Subcutaneous abdominal adipose tissue (tissue), 5 donors: ENCODE measurements at regions not wholly inside any gene's neighbourhood (a gene's known extent, or its start where the extent isn't known, plus 50 kb on each side); places are given as distances from the start of the nearest gene placed in this dataset.

ENCODE experiments used
- H3K27ac ChIP-seq: one replicate; pipeline ENCODE4 v1.7.0; 2013; ENCODE audit warnings: low read depth, mild to moderate bottlenecking, inconsistent platforms, low read length, moderate library complexity
- H3K27me3 ChIP-seq, 5 donors: one replicate each; pipeline ENCODE4 v1.7.0; 2013; ENCODE audit warnings: low read length in 5 of 5, inconsistent platforms in 1 of 5; ENCODE audit not compliant: control insufficient read depth in 5 of 5, insufficient read depth in 4 of 5
- H3K36me3 ChIP-seq, 5 donors: one replicate each; pipeline ENCODE4 v1.7.0; 2013; ENCODE audit warnings: low read length in 5 of 5; ENCODE audit not compliant: control insufficient read depth in 5 of 5, insufficient read depth in 5 of 5
- H3K4me1 ChIP-seq, 5 donors: one replicate each; pipeline ENCODE4 v1.7.0; 2013; ENCODE audit warnings: low read length in 5 of 5, mild to moderate bottlenecking in 3 of 5, moderate library complexity in 1 of 5; ENCODE audit not compliant: control insufficient read depth in 5 of 5, insufficient read depth in 5 of 5
- H3K4me3 ChIP-seq, 5 donors: one replicate each; pipeline ENCODE4 v1.7.0; 2013; ENCODE audit warnings: low read length in 5 of 5, low read depth in 1 of 5
- H3K9ac ChIP-seq, 5 donors: one replicate each; pipeline ENCODE4 v1.7.0; 2013; ENCODE audit warnings: low read length in 5 of 5, mild to moderate bottlenecking in 4 of 5, moderate library complexity in 3 of 5
- H3K9me3 ChIP-seq, 5 donors: one replicate each; pipeline ENCODE4 v1.7.0; 2013; ENCODE audit warnings: low read length in 5 of 5; ENCODE audit not compliant: control insufficient read depth in 5 of 5
- donor health status: healthy.
- donor health status: healthy.
- donor health status: healthy.
- donor health status: healthy.
- donor health status: healthy.

DNA sequence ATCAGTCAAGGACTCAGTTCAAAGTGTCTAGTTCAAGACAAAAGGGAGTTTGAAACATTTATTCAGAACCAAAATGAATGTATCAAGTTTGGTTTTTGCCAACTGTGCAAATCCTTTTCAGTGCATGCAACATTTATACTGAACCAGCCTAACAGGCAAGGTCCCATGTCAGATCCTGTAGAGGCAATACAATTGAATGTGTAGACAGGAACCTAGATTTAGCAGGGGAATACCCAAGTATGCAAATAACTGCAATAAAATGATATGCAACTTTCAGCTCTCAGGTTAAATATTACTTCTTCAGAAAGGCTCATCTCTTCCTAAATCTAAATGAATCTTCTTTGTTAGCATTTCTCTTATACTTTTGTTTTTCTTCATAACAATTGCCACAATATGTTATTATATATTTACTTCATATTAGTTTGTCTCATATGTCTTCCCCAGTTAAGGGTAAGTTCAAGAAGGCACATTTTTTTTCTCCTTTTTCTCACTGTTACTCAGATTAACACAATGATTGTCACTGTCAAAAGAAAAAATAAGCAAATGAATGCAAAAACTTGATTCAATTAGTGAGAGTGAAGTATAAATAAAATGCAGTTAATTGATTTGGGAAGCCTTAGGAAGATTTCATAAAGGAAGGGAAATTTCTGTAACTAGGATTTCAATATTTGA is 163.9 kb upstream of the RASA1 start:
- peaks cover 0 to 3% (median 0%) of the 10 kb centered on the region in 5 donors for H3K9me3 ChIP-seq
- no peak overlapping the region for H3K9ac ChIP-seq
- no peak overlapping the region for H3K4me3 ChIP-seq
- H3K27me3 ChIP-seq, result no peaks in the 10 kb centered on the region
- no peaks in the 10 kb centered on the region for H3K36me3 ChIP-seq
- H3K27ac ChIP-seq, result no peak overlapping the region
- H3K4me1 ChIP-seq, result no peaks in the 10 kb centered on the region

DNA sequence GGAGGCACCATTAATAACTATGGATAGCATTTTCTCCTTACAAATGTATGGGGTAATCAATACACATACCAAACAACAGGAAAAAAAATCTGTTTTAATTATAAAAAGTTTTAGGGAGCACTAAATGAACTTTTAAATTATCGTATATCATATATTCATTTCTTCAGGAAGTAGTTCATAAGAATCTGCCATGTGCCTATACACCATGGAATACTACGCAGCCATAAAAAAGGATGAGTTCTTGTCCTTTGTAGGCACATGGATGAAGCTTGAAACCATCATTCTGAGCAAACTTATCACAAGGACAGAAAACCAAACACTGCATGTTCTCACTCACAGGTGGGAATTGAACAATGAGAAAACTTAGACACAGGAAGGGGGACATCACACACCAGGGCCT is 162.1 kb upstream of the RASA1 start:
- H3K27ac ChIP-seq, result no peak overlapping the region
- no peak overlapping the region for H3K4me3 ChIP-seq
- peaks cover 0 to 3% (median 0%) of the 10 kb centered on the region in 5 donors for H3K9me3 ChIP-seq
- no peaks in the 10 kb centered on the region for H3K27me3 ChIP-seq
- H3K36me3 ChIP-seq, result no peaks in the 10 kb centered on the region
- H3K4me1 ChIP-seq, result no peaks in the 10 kb centered on the region
- H3K9ac ChIP-seq, result no peak overlapping the region

DNA sequence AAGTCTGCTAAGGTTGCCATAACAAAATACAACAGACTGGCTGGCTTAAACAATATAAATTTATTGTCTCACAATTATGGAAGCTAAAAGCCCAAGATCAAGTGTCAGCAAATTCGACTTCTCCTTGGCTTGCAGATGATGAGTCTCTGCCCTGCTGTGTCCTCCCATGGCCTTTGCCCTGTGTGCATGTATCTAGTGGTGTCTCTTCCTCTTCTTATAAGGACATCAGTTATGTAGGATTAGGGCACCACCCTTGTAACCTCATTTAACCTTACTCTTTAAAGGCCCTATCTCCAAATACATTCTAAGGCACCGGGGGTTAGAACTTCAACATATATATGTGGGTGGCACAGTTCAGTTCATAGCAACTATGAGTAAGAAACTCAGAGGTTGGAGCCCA is 157.9 kb upstream of the RASA1 start:
- no peak overlapping the region for H3K27ac ChIP-seq
- H3K27me3 ChIP-seq, result no peaks in the 10 kb centered on the region
- H3K4me3 ChIP-seq, result no peak overlapping the region
- H3K9me3 ChIP-seq, result peaks cover 0 to 3% (median 0%) of the 10 kb centered on the region in 5 donors
- no peak overlapping the region for H3K9ac ChIP-seq
- H3K4me1 ChIP-seq, result no peaks in the 10 kb centered on the region
- no peaks in the 10 kb centered on the region for H3K36me3 ChIP-seq

DNA sequence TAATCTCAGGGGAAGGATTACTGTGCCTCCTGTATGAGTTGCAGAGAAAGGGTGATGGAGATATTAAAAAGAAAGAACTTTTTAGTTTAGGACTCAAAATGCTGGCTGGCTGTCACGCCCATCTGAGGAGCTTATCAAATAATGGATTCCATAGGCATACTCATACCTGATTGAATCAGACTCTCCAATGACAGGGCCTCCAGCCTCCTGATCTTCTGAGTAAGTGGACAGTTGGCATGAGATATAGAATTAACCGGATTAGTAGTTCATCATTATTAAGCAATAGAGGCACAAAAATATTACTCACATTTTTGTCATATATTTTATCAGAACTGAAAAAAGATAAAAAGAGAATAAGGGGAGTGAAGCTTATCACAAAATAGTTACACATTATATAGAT is 157.0 kb upstream of the RASA1 start:
- Histone ChIP-seq H3K36me3 (no peaks in the 10 kb centered on the region), H3K4me3 (no peak overlapping the region), H3K9me3 (peaks cover 0 to 3% (median 0%) of the 10 kb centered on the region in 5 donors), H3K4me1 (no peaks in the 10 kb centered on the region), H3K27ac (no peak overlapping the region), H3K27me3 (no peaks in the 10 kb centered on the region), H3K9ac (no peak overlapping the region)

DNA sequence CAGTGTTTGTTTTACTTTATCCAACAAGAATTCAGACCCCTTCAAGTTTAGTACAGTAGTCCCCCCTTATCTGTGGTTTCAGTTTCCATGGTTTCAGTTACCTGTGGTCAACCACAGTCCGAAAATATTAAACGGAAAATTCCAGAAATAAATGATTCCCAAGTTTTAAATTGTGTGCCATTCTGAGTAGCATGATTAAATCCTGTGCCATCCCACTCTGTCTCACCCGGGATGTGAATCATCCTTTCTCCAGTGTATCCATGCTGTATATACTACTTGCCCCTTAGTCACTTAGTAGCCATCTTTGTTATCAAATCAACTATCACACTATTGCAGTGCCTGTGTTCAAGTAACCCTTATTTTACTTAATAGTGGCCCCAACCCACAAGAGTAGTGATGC is 153.8 kb upstream of the RASA1 start:
- no peaks in the 10 kb centered on the region for H3K4me1 ChIP-seq
- H3K36me3 ChIP-seq, result no peaks in the 10 kb centered on the region
- no peak overlapping the region for H3K27ac ChIP-seq
- H3K9ac ChIP-seq, result no peak overlapping the region
- no peaks in the 10 kb centered on the region for H3K9me3 ChIP-seq
- H3K4me3 ChIP-seq, result no peak overlapping the region
- H3K27me3 ChIP-seq, result no peaks in the 10 kb centered on the region

DNA sequence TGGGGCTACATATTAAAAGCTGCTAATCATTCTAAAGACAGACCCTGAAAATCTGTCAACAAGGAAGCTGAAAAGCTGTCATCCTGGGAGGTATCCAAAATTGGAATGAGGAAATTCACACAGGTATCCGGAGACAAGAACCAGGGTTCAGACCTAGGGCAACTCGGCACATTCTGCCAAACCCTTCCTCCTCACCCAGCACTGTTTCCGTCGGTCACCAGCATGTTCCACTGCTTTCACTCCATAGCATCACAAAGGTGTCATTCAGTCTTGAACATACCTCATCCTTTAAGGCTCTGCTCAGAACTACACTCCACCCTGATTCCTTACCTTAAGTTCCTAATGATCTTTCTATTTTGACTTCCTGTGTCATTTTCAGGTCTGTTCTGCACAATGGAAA is 153.1 kb upstream of the RASA1 start:
- Histone ChIP-seq H3K27ac (no peak overlapping the region), H3K9ac (no peak overlapping the region), H3K4me3 (no peak overlapping the region), H3K4me1 (no peaks in the 10 kb centered on the region), H3K36me3 (no peaks in the 10 kb centered on the region), H3K27me3 (no peaks in the 10 kb centered on the region), H3K9me3 (no peaks in the 10 kb centered on the region)

DNA sequence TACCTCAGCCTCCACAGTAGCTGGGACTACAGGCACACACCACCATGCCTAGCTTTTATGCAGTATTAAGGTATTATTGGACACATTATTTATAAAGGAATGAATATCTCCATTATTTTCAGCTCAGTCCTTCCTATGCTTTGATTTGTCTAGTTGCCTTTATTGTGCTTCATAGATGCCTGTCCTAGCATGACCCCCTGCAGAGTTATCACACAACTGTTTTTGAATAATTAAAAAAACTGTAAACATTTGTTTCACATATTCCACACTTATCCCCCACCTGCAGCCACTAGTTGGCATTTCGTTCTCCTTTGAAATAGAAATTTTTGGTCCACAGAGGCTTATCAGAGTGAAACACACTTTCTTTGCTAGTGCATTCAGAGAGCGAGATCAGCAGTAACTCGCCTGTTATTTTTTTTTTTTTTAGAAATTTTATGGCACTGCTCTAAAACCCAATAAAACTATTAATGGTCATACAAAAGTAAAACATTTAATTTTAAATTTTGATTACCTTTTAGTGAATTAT is 151.8 kb upstream of the RASA1 start:
- H3K27ac ChIP-seq, result no peak overlapping the region
- H3K27me3 ChIP-seq, result no peaks in the 10 kb centered on the region
- H3K9me3 ChIP-seq, result no peaks in the 10 kb centered on the region
- no peak overlapping the region for H3K9ac ChIP-seq
- no peaks in the 10 kb centered on the region for H3K36me3 ChIP-seq
- H3K4me1 ChIP-seq, result peaks cover 0 to under 1% (median 0%) of the 10 kb centered on the region in 5 donors
- no peak overlapping the region for H3K4me3 ChIP-seq

DNA sequence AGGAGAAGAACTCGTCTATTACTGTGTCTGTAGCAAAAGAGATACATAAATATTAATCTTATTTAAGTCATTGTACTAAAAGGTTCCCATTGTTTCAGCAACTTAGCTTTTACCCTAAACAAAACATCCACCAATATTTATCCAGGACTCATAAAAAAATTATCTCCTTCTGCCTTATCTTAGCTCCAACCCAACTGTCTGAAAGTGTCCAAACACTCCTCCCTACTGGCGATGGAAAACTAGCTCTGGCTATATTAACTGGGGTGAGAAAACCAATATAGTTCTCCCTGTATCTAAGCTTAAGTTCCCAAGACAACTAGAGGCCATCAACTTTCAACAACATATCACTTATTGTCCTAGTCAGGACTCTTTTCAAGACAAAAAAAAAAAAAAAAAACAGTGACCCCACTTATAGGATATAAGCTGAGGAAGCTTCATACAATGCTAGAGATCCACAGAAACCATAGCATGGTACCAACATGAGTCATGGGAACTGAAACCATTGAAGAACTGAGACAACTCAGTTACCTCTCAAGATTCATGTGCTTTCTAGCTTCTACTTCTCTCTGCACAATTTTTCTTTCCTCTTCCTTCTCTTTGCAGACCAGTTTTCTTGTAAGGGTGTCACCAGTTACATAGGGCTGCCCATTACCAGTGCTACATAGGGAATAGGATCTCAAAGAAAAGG is 150.7 kb upstream of the RASA1 start:
- no peak overlapping the region for H3K4me3 ChIP-seq
- H3K36me3 ChIP-seq, result no peaks in the 10 kb centered on the region
- no peak overlapping the region for H3K27ac ChIP-seq
- H3K9me3 ChIP-seq, result no peaks in the 10 kb centered on the region
- H3K4me1 ChIP-seq, result peaks cover 0 to 9% (median 0%) of the 10 kb centered on the region in 5 donors
- H3K9ac ChIP-seq, result no peak overlapping the region
- H3K27me3 ChIP-seq, result no peaks in the 10 kb centered on the region

DNA sequence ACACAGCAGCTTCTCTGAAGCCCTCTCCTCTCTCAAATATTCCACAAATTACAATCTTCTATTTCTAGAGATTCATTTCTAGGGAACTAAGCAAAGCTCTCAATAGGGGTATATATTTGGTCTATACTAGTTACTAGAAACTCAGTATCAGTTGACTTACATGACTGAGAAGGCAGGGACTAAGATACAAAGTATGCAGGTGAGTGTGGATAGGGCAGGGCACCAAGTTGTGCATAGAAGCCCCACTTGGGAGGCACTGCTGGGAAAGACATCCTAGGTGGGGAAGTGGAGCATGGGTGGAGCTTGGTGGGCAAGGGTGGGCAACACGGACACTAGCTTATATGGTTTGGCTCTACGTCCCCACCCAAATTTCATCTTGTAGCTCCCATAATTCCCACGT is 148.1 kb upstream of the RASA1 start:
- Histone ChIP-seq H3K4me1 (peaks cover 0 to 9% (median 0%) of the 10 kb centered on the region in 5 donors), H3K27ac (no peak overlapping the region), H3K9ac (no peak overlapping the region), H3K9me3 (no peaks in the 10 kb centered on the region), H3K36me3 (no peaks in the 10 kb centered on the region), H3K27me3 (no peaks in the 10 kb centered on the region), H3K4me3 (no peak overlapping the region)

DNA sequence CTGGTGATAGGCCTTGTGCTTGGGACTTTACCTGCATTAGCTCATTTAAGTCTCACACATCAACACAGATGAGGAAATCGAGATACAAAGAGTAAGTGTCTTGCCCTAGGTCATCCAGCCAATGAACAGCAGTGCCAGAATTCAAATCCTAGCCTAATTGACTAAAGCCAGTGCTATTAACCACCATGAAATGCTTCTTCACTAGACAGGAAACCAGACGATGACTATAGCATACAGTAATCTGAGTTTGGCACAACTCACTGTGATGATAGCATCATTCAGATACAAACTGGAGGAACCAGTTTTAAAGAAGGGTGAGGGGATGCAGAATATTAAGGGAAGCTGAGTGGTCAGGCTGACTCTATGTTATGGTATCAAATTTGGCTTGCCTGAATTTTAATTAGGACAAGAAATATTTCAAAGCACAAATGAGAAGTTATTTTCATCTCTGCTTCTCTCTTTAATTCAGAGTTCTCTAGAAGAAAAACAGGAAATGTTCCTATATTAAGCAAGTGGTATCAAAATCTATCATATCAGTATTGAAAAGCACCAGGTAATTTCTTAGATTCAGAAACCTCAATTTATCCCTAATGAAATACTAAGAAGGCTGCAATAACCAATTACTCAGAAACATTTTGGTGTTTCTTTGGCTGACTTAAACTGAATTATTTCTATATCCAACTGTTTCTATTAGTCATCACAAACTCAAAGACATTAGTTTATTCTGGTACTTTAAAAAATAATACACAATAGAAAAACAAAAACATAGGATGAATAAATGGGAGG is 147.0 kb upstream of the RASA1 start:
- Histone ChIP-seq H3K27ac (no peak overlapping the region), H3K4me1 (peaks cover 0 to 9% (median 0%) of the 10 kb centered on the region in 5 donors), H3K9ac (no peak overlapping the region), H3K36me3 (no peaks in the 10 kb centered on the region), H3K27me3 (no peaks in the 10 kb centered on the region), H3K9me3 (no peaks in the 10 kb centered on the region), H3K4me3 (no peak overlapping the region)
